ENCODE measurements at regions not wholly inside any gene's neighbourhood (a gene's known extent, or its start where the extent isn't known, plus 50 kb on each side); places are given as distances from the start of the nearest gene placed in this dataset.

DNA sequence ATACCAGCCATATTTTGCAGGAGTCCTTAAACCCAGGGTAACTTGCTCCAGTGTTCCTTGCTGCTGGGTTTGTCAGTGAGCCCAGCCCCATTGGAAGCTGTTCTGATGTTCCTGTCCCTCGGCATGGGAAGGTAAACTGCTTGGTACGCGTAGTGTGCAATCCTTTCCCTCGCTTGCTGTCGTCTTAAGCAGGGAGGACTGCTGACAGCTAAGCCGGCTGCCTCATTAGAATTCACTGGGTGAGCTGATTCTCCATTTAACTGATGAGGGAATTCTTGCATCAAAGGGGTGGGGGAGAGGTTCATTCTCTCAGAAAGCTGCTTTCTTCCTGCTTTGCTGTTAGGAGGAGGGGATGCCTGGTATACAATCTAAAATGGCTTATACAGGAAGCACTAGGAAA lies 164.6 kb downstream of the MID1IP1 start:
- H2BK5ac ChIP-seq (ENCODE audit: low read depth, low read length, poor library complexity, severe bottlenecking), result no peak overlapping the region
- H2AK9ac ChIP-seq (replicated peaks; ENCODE audit: low read depth, low read length, poor library complexity), result no peak overlapping the region
- H3K79me1 ChIP-seq (ENCODE audit: low read depth in 1 of 2, low read length in 2 of 2), result no peaks in the 10 kb centered on the region
- H3K14ac ChIP-seq (replicated peaks; ENCODE audit: low read depth, low read length), result no peak overlapping the region
- H3K4me3 ChIP-seq (ENCODE audit: insufficient read depth, low read depth, low read length), result no peak overlapping the region
- ChIA-PET POLR2A (ENCODE audit: unreplicated experiment) (no interaction called here), CTCF (no interaction called here)
- no peak overlapping the region for H4K91ac ChIP-seq (ENCODE audit: insufficient read depth, low read depth, low read length)
- no peaks in the 10 kb centered on the region for H3K36me3 ChIP-seq (ENCODE audit: control insufficient read depth, insufficient read depth, low read length)
- 80% methylated on average over 2 of the region's 6 CpGs; no CpG with 5 or more reads in 1 of the 2 experiments for WGBS, 2 experiments (ENCODE audit: extremely low coverage in 2 of 2, insufficient read length in 1 of 2)
- no peaks in the 10 kb centered on the region; the same call in 1 of the 2 replicates for H3K9me3 ChIP-seq (ENCODE audit: control insufficient read depth, insufficient read depth, low read length)
- no peak overlapping the region for H2BK15ac ChIP-seq (ENCODE audit: low read depth, low read length)
- H4K8ac ChIP-seq (ENCODE audit: low read depth in 2 of 2, low read length in 2 of 2), result no peak overlapping the region
- H3K27ac ChIP-seq (ENCODE audit: insufficient read depth, low read length), result no peak overlapping the region
- no peak overlapping the region for H2BK20ac ChIP-seq (ENCODE audit: low read depth, low read length)
- no peak overlapping the region for H3K9ac ChIP-seq (ENCODE audit: low read depth, low read length)
- H3K56ac ChIP-seq (ENCODE audit: extremely low read depth, insufficient read depth, low read length), result no peak overlapping the region
- DNase-seq (no peak), ATAC-seq (ENCODE audit: low read depth) (no peak)
- H4K5ac ChIP-seq (ENCODE audit: low read depth, low read length), result no peak overlapping the region
- no peak overlapping the region for H3K4ac ChIP-seq (ENCODE audit: low read depth, low read length)
- intact Hi-C loops (cut with micrococcal nuclease), result no loop called here
- dilution Hi-C loops (cut with HindIII; ENCODE audit: low sequenced_read_pairs, unreplicated experiment), result no loop called here
- H2BK120ac ChIP-seq (ENCODE audit: low read depth, low read length), result no peak overlapping the region
- BruUV-seq (replicated peaks), result no TSS peak
- H3K27me3 ChIP-seq (ENCODE audit: control insufficient read depth, insufficient read depth, low read length), result peaks cover 7% of the 10 kb centered on the region
- no peak overlapping the region for H2AFZ ChIP-seq (replicated peaks; ENCODE audit: low read length, poor library complexity)
- H3K4me1 ChIP-seq (ENCODE audit: control insufficient read depth, insufficient read depth, low read length), result no peaks in the 10 kb centered on the region
- in situ Hi-C loops (cut with MboI; ENCODE audit: low sequenced_read_pairs), result no loop called here
- TF ChIP-seq CEBPB (IDR thresholded peaks at IDR 0.05; ENCODE audit: low read depth, low read length) (no peak), FOS (IDR thresholded peaks at IDR 0.05; ENCODE audit: low read depth, low read length) (no peak), RFX5 (IDR thresholded peaks at IDR 0.05; ENCODE audit: low read depth, low read length) (no peak), CHD1 (IDR thresholded peaks at IDR 0.05; ENCODE audit: low read depth, low read length) (no peak), MAZ (IDR thresholded peaks at IDR 0.05; ENCODE audit: borderline replicate concordance, low read depth, low read length) (no peak), MAFK (IDR thresholded peaks at IDR 0.05; ENCODE audit: low read depth, low read length) (no peak), BHLHE40 (IDR thresholded peaks at IDR 0.05; ENCODE audit: low read depth, low read length) (no peak), POLR2A (IDR thresholded peaks at IDR 0.05; ENCODE audit: low read depth, low read length) (no peak)
- no peaks in the 10 kb centered on the region for H3K9me1 ChIP-seq (ENCODE audit: insufficient read depth, low read length)
- H3K18ac ChIP-seq (ENCODE audit: low read depth, low read length), result no peak overlapping the region
- H3K23ac ChIP-seq (ENCODE audit: low read depth, low read length), result no peak overlapping the region
- H3K4me2 ChIP-seq (ENCODE audit: low read depth, low read length), result no peak overlapping the region
- H4K20me1 ChIP-seq (ENCODE audit: insufficient read depth, low read length), result no peaks in the 10 kb centered on the region
- no peak overlapping the region for H2AK5ac ChIP-seq (ENCODE audit: low read depth, low read length)

All from IMR-90 (cell line).